GM18519 (cell line): ENCODE measurements at regions not wholly inside any gene's neighbourhood (a gene's known extent, or its start where the extent isn't known, plus 50 kb on each side); places are given as distances from the start of the nearest gene placed in this dataset.
A peak's percentile ranks its signal among the peaks of the same experiment; 100 is the strongest.

Experiments
- ATAC-seq: cut with Tn5 transposase; IDR thresholded peaks from one replicate; pipeline ENCODE4 v1.9.1; 2021; ENCODE audit warnings: mild to moderate bottlenecking, moderate library complexity; ENCODE audit not compliant: unreplicated experiment, low FRiP score

DNA sequence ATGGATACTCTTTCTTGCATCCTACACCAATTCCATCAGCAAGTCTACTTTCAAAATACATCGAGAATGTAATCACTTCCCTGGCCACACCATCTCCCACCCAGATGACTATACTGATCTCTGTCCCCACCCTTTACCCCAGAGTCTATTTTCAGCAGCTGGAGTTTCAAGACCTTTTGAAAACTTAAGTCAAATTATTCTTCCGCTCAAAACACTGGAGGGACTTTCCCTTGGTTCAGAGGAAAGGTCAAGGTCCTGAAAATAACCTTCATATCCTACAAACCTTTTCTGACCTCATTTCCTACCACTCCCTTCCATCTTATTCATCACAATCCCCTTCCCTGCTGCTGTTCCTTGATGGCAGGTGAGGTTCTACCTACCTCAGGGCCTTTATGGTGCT, 58.8 kb upstream of the LYPD6 start:
- peak; percentile 49 for ATAC-seq

DNA sequence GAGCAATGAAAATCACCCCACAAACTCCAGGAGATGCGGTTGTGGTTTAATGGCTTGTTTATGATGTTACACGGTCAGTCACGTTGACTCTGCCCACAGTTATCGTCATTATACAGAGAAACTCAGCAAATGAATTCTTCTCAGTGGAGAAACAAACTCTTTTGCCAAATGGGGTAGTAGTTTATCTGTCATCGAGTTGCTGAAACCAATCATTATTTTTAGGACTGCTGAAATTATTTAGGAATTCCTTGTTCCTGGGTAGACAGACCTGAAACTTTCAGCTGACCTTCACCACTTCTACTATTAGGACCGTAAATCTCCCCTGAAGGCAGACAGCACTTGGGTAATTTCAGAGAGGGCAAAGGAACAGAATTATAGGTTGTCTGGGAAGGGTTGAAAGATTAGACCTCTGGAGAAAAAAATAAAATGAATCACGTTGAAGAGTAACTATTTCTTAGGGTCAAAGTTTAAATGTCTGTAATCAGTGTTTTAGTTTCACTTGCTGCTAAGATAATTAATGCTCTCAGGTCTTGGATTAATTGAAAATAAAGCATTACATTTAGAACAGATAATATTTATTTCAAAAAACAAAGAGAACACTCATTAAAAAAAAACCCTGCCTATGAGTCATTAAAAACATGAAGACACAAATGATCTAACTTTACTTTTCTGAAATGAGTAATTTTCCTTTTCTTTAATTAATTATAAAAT, 52.1 kb upstream of the LYPD6 start:
- no peak for ATAC-seq

GRCh38 chr2:149278872-149279264, 51.5 kb upstream of the LYPD6 start:
- ATAC-seq, result no peak
